ENCODE measurements at regions not wholly inside any gene's neighbourhood (a gene's known extent, or its start where the extent isn't known, plus 50 kb on each side); places are given as distances from the start of the nearest gene placed in this dataset.

- TF ChIP-seq TAF1 (IDR thresholded peaks at IDR 0.05; ENCODE audit: borderline replicate concordance, insufficient read depth, low read length): no peak
Observed at GRCh38 chr3:170723241-170723640, 137.4 kb upstream of the SLC7A14 start.

GRCh38 chr3:170721563-170721962 lies 135.7 kb upstream of the SLC7A14 start:
- TF ChIP-seq POLR2AphosphoS5 (IDR thresholded peaks at IDR 0.05; ENCODE audit: low read depth, low read length) (no peak), TAF1 (IDR thresholded peaks at IDR 0.05; ENCODE audit: borderline replicate concordance, insufficient read depth, low read length) (no peak), FOXP2 (optimal IDR thresholded peaks at IDR 0.05; ENCODE audit: borderline replicate concordance, extremely low read depth, extremely low read length, insufficient read depth) (no peak), SIN3A (IDR thresholded peaks at IDR 0.05; ENCODE audit: borderline replicate concordance, insufficient read depth, low read length) (no peak)
- TF ChIP-seq, protein P1, sequence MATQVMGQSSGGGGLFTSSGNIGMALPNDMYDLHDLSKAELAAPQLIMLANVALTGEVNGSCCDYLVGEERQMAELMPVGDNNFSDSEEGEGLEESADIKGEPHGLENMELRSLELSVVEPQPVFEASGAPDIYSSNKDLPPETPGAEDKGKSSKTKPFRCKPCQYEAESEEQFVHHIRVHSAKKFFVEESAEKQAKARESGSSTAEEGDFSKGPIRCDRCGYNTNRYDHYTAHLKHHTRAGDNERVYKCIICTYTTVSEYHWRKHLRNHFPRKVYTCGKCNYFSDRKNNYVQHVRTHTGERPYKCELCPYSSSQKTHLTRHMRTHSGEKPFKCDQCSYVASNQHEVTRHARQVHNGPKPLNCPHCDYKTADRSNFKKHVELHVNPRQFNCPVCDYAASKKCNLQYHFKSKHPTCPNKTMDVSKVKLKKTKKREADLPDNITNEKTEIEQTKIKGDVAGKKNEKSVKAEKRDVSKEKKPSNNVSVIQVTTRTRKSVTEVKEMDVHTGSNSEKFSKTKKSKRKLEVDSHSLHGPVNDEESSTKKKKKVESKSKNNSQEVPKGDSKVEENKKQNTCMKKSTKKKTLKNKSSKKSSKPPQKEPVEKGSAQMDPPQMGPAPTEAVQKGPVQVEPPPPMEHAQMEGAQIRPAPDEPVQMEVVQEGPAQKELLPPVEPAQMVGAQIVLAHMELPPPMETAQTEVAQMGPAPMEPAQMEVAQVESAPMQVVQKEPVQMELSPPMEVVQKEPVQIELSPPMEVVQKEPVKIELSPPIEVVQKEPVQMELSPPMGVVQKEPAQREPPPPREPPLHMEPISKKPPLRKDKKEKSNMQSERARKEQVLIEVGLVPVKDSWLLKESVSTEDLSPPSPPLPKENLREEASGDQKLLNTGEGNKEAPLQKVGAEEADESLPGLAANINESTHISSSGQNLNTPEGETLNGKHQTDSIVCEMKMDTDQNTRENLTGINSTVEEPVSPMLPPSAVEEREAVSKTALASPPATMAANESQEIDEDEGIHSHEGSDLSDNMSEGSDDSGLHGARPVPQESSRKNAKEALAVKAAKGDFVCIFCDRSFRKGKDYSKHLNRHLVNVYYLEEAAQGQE (IDR thresholded peaks at IDR 0.05; ENCODE audit: insufficient read depth in 1 of 2, low read depth in 2 of 2, low read length in 2 of 2): no peak

- TF ChIP-seq, protein P1 (IDR thresholded peaks at IDR 0.05; ENCODE audit: insufficient read depth in 1 of 2, low read depth in 2 of 2, low read length in 2 of 2): no peak
- TF ChIP-seq POLR2AphosphoS5 (IDR thresholded peaks at IDR 0.05; ENCODE audit: low read depth, low read length) (no peak), TAF1 (IDR thresholded peaks at IDR 0.05; ENCODE audit: borderline replicate concordance, insufficient read depth, low read length) (no peak), FOXP2 (optimal IDR thresholded peaks at IDR 0.05; ENCODE audit: borderline replicate concordance, extremely low read depth, extremely low read length, insufficient read depth) (no peak)
Observed at GRCh38 chr3:170719300-170719699, 133.4 kb upstream of the SLC7A14 start.

DNA sequence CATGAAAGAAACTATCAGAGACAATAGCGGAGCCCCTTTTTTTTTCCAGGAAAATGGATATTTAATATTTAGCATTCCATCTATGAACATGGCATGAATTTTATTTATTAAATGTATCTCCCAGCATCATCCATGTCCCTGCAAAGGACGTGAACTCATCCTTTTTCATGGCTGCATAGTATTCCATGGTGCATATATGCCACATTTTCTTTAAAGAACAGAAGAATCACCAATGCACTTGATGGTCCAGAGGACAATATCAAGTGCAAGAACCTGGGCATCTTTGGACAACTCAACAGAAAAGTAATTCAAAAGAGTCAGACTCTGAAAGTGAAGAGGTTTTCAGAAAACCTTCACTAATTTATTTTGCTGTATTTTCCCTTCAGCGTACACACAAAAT lies 133.0 kb upstream of the SLC7A14 start:
- TF ChIP-seq, protein P1 (IDR thresholded peaks at IDR 0.05; ENCODE audit: insufficient read depth in 1 of 2, low read depth in 2 of 2, low read length in 2 of 2): no peak
- TF ChIP-seq POLR2AphosphoS5 (IDR thresholded peaks at IDR 0.05; ENCODE audit: low read depth, low read length): no peak
- TF ChIP-seq FOXP2 (optimal IDR thresholded peaks at IDR 0.05; ENCODE audit: borderline replicate concordance, extremely low read depth, extremely low read length, insufficient read depth): no peak
- TF ChIP-seq TAF1 (IDR thresholded peaks at IDR 0.05; ENCODE audit: borderline replicate concordance, insufficient read depth, low read length): no peak
- TF ChIP-seq SIN3A (IDR thresholded peaks at IDR 0.05; ENCODE audit: borderline replicate concordance, insufficient read depth, low read length): no peak

- TF ChIP-seq TAF1 (IDR thresholded peaks at IDR 0.05; ENCODE audit: borderline replicate concordance, insufficient read depth, low read length): no peak
Observed at GRCh38 chr3:170717410-170718402, 131.8 kb upstream of the SLC7A14 start.

- TF ChIP-seq, protein P1 (IDR thresholded peaks at IDR 0.05; ENCODE audit: insufficient read depth in 1 of 2, low read depth in 2 of 2, low read length in 2 of 2): no peak
- TF ChIP-seq SIN3A (IDR thresholded peaks at IDR 0.05; ENCODE audit: borderline replicate concordance, insufficient read depth, low read length): no peak
- TF ChIP-seq TAF1 (IDR thresholded peaks at IDR 0.05; ENCODE audit: borderline replicate concordance, insufficient read depth, low read length): no peak
- no peak for TF ChIP-seq FOXP2 (optimal IDR thresholded peaks at IDR 0.05; ENCODE audit: borderline replicate concordance, extremely low read depth, extremely low read length, insufficient read depth)
- no peak for TF ChIP-seq POLR2AphosphoS5 (IDR thresholded peaks at IDR 0.05; ENCODE audit: low read depth, low read length)
Observed at GRCh38 chr3:170716172-170716805, 130.4 kb upstream of the SLC7A14 start.

Measured in PFSK-1 (cell line).